Chondrocyte (in vitro differentiated cells): ENCODE measurements at regions not wholly inside any gene's neighbourhood (a gene's known extent, or its start where the extent isn't known, plus 50 kb on each side); places are given as distances from the start of the nearest gene placed in this dataset.

Experiments
- DNase-seq: peaks from one replicate; pipeline ENCODE4 v3.0.0; 2021; ENCODE audit warnings: mixed read lengths, low spot score
- H3K27ac Mint-ChIP-seq: one replicate; pipeline ENCODE4 v1.8.0; 2021; ENCODE audit warnings: mild to moderate bottlenecking, moderate library complexity, mixed read lengths; ENCODE audit not compliant: unreplicated experiment
- H3K27me3 Mint-ChIP-seq: 2 replicates; pipeline ENCODE4 v1.8.0; 2021; ENCODE audit warnings: low read depth, mixed read lengths
- H3K36me3 Mint-ChIP-seq: 2 replicates; pipeline ENCODE4 v1.8.0; 2021; ENCODE audit warnings: low read depth, mixed read lengths
- H3K4me1 Mint-ChIP-seq: 2 replicates; pipeline ENCODE4 v1.8.0; 2021; ENCODE audit warnings: low read depth, mild to moderate bottlenecking, mixed read lengths
- H3K4me3 Mint-ChIP-seq: one replicate; pipeline ENCODE4 v1.8.0; 2021; ENCODE audit warnings: mild to moderate bottlenecking, moderate library complexity, mixed read lengths; ENCODE audit not compliant: unreplicated experiment
- H3K9me3 Mint-ChIP-seq: 2 replicates; pipeline ENCODE4 v1.8.0; 2021; ENCODE audit warnings: low read depth, mixed read lengths
- TF ChIP-seq, protein P1 (sequence below): fragments of 200-600 bp; sonication (generic); IDR thresholded peaks from 2 replicates; pipeline ENCODE4 v1.5.0; 2021; ENCODE audit warnings: antibody characterized with exemption, mild to moderate bottlenecking, moderate library complexity

DNA sequence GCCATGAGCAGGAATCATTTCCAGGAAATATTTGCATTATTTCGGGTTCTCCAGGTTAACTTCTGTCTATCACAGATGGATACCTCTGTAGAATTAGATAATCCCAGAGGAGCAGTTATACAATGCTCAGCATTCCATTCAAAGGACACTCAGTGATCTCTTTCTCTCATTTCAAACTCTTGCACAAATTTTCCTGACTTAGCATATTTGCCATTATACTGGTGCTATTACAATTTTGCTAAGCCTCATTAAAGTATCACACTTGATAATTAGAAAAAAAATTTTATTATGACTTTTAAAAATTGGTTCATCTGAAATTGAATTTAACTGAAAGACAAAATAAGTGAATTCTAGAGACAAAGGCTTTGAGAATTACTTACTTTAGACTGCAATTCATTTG lies 469.0 kb downstream of the EPHA3 start:
- H3K27ac Mint-ChIP-seq, result no peak overlapping the region
- no peak for DNase-seq
- H3K27me3 Mint-ChIP-seq, result peaks cover 2% of the 10 kb centered on the region
- no peak overlapping the region for H3K4me3 Mint-ChIP-seq
- TF ChIP-seq, protein P1, sequence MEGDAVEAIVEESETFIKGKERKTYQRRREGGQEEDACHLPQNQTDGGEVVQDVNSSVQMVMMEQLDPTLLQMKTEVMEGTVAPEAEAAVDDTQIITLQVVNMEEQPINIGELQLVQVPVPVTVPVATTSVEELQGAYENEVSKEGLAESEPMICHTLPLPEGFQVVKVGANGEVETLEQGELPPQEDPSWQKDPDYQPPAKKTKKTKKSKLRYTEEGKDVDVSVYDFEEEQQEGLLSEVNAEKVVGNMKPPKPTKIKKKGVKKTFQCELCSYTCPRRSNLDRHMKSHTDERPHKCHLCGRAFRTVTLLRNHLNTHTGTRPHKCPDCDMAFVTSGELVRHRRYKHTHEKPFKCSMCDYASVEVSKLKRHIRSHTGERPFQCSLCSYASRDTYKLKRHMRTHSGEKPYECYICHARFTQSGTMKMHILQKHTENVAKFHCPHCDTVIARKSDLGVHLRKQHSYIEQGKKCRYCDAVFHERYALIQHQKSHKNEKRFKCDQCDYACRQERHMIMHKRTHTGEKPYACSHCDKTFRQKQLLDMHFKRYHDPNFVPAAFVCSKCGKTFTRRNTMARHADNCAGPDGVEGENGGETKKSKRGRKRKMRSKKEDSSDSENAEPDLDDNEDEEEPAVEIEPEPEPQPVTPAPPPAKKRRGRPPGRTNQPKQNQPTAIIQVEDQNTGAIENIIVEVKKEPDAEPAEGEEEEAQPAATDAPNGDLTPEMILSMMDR, result no peak
- no peaks in the 10 kb centered on the region for H3K9me3 Mint-ChIP-seq
- H3K36me3 Mint-ChIP-seq, result no peaks in the 10 kb centered on the region
- H3K4me1 Mint-ChIP-seq, result peaks cover 9% of the 10 kb centered on the region

DNA sequence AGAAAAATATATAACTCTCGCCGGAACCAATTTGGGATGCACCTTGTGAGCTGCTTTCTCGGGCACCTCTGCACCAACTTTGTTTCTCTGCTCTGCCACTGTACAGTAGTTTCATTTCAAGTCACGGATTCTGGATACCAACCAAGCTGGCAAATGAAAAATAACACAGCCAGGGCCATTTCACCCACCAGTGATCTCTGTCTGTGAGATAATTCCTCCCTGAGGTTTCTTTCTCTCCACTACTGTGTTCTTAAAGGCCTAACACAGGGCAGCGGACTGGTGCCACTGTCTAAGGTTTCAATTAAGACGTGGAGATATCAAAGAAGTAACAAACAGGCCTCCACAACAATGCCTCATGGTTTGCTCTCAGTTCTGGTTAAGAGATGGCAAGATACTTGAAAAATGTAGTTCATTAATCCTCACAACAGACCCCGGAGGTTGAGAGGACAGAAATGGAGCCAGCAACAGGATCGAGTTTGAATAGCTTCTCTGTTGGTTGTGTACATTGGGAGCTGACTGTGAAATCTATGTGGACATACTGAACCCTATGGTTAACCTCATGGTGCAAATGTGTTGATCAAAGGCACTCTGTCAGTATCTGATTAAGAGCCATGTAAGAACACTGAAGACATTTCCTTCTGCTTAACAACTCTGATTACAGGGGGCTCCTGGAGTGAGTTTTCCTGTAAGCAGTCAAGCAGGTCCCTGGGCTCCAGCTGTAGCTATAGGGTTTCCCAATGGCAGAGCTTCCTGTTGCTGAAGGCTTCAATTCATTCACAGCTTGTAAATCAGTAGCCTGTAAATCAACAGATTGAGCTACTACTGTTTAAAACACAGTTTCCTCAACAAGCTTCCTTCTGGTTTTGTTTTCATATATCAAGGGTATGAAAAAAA lies 470.5 kb downstream of the EPHA3 start:
- Mint-ChIP-seq H3K36me3 (no peaks in the 10 kb centered on the region), H3K27me3 (peaks cover 2% of the 10 kb centered on the region), H3K9me3 (no peaks in the 10 kb centered on the region), H3K4me1 (peaks cover 9% of the 10 kb centered on the region), H3K4me3 (no peak overlapping the region), H3K27ac (no peak overlapping the region)
- TF ChIP-seq, protein P1, result no peak
- no peak for DNase-seq

- Mint-ChIP-seq H3K36me3 (no peaks in the 10 kb centered on the region), H3K4me3 (no peak overlapping the region), H3K9me3 (no peaks in the 10 kb centered on the region), H3K27me3 (peaks cover 2% of the 10 kb centered on the region), H3K4me1 (peaks cover 9% of the 10 kb centered on the region), H3K27ac (no peak overlapping the region)
- DNase-seq, result no peak
- TF ChIP-seq, protein P1, result no peak
These were observed 473.4 kb downstream of the EPHA3 start for GRCh38 chr3:89580859-89581258.

DNA sequence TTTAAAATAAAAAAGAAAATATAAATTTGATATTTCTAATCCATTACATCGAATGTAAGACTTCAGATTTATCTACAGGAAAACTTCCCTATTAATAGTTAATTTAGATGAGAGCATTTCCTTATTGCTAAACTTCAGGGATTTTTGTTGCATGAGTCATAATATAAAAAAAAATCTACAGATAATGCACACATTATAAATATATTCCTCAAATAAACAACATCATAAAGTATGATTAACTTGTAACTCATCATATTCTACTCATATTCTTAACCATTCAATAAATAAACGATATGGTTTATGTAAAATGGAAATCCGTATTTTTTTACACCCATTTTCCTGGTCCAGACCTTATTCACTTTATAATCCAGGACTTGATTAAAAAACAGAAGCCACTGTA lies 477.0 kb downstream of the EPHA3 start:
- Mint-ChIP-seq H3K4me3 (no peak overlapping the region), H3K27me3 (peaks cover 2% of the 10 kb centered on the region), H3K4me1 (no peaks in the 10 kb centered on the region), H3K9me3 (no peaks in the 10 kb centered on the region), H3K27ac (no peak overlapping the region), H3K36me3 (no peaks in the 10 kb centered on the region)
- no peak for DNase-seq
- TF ChIP-seq, protein P1, result no peak

- H3K36me3 Mint-ChIP-seq, result no peaks in the 10 kb centered on the region
- TF ChIP-seq, protein P1, result no peak
- no peaks in the 10 kb centered on the region for H3K4me1 Mint-ChIP-seq
- no peaks in the 10 kb centered on the region for H3K9me3 Mint-ChIP-seq
- no peak overlapping the region for H3K27ac Mint-ChIP-seq
- H3K27me3 Mint-ChIP-seq, result no peaks in the 10 kb centered on the region
- no peak for DNase-seq
- no peak overlapping the region for H3K4me3 Mint-ChIP-seq
These were observed 478.8 kb downstream of the EPHA3 start for GRCh38 chr3:89586256-89586655.
